ENCODE measurements at regions not wholly inside any gene's neighbourhood (a gene's known extent, or its start where the extent isn't known, plus 50 kb on each side); places are given as distances from the start of the nearest gene placed in this dataset.

DNA sequence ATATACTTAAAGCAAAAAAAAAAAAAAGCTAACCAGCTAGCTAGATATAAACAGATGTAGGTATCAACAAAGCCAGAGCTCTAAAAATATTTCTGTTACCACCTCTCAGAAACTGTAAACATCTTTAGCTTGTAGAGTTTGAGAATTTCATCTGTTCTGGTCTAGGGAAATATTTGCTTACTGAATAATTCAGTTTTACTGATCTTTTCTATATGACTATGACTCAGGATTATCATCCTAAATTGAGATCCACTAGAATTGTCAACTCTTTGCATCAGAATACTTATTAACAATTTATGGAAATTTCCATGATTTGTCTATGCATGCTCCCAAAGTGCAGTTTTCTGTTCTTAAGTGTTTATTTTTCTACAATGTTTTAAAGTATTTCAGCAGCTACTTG, 517.3 kb downstream of the DIPK2A start:
- TF ChIP-seq, protein P1, sequence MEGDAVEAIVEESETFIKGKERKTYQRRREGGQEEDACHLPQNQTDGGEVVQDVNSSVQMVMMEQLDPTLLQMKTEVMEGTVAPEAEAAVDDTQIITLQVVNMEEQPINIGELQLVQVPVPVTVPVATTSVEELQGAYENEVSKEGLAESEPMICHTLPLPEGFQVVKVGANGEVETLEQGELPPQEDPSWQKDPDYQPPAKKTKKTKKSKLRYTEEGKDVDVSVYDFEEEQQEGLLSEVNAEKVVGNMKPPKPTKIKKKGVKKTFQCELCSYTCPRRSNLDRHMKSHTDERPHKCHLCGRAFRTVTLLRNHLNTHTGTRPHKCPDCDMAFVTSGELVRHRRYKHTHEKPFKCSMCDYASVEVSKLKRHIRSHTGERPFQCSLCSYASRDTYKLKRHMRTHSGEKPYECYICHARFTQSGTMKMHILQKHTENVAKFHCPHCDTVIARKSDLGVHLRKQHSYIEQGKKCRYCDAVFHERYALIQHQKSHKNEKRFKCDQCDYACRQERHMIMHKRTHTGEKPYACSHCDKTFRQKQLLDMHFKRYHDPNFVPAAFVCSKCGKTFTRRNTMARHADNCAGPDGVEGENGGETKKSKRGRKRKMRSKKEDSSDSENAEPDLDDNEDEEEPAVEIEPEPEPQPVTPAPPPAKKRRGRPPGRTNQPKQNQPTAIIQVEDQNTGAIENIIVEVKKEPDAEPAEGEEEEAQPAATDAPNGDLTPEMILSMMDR (IDR thresholded peaks at IDR 0.05; ENCODE audit: poor library complexity, severe bottlenecking), result no peak
- TF ChIP-seq SMC3 (conservative IDR thresholded peaks at IDR 0.05; ENCODE audit: poor library complexity), result no peak
- no peak for TF ChIP-seq POLR2AphosphoS5 (IDR thresholded peaks at IDR 0.05)
- no peak for TF ChIP-seq TAF1 (IDR thresholded peaks at IDR 0.05; ENCODE audit: low read depth)
- TF ChIP-seq EZH2 (IDR thresholded peaks at IDR 0.05; ENCODE audit: borderline replicate concordance, insufficient read depth, low read length, poor library complexity, severe bottlenecking), result no peak
- TF ChIP-seq, protein P2, sequence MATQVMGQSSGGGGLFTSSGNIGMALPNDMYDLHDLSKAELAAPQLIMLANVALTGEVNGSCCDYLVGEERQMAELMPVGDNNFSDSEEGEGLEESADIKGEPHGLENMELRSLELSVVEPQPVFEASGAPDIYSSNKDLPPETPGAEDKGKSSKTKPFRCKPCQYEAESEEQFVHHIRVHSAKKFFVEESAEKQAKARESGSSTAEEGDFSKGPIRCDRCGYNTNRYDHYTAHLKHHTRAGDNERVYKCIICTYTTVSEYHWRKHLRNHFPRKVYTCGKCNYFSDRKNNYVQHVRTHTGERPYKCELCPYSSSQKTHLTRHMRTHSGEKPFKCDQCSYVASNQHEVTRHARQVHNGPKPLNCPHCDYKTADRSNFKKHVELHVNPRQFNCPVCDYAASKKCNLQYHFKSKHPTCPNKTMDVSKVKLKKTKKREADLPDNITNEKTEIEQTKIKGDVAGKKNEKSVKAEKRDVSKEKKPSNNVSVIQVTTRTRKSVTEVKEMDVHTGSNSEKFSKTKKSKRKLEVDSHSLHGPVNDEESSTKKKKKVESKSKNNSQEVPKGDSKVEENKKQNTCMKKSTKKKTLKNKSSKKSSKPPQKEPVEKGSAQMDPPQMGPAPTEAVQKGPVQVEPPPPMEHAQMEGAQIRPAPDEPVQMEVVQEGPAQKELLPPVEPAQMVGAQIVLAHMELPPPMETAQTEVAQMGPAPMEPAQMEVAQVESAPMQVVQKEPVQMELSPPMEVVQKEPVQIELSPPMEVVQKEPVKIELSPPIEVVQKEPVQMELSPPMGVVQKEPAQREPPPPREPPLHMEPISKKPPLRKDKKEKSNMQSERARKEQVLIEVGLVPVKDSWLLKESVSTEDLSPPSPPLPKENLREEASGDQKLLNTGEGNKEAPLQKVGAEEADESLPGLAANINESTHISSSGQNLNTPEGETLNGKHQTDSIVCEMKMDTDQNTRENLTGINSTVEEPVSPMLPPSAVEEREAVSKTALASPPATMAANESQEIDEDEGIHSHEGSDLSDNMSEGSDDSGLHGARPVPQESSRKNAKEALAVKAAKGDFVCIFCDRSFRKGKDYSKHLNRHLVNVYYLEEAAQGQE (IDR thresholded peaks at IDR 0.05; ENCODE audit: borderline replicate concordance), result no peak
